ENCODE measurements at regions not wholly inside any gene's neighbourhood (a gene's known extent, or its start where the extent isn't known, plus 50 kb on each side); places are given as distances from the start of the nearest gene placed in this dataset.

- Histone ChIP-seq H3K27ac (ENCODE audit: low read depth, low read length, poor library complexity, severe bottlenecking) (no peak overlapping the region), H3K36me3 (ENCODE audit: insufficient read depth, low read length, poor library complexity, severe bottlenecking) (no peaks in the 10 kb centered on the region), H3K4me3 (ENCODE audit: low read depth, low read length, poor library complexity, severe bottlenecking) (no peak overlapping the region), H3K9me3 (ENCODE audit: low read depth, low read length, poor library complexity, severe bottlenecking) (no peaks in the 10 kb centered on the region), H3K4me1 (ENCODE audit: insufficient read depth, low read length, poor library complexity, severe bottlenecking) (no peaks in the 10 kb centered on the region), H3K27me3 (replicated peaks; ENCODE audit: insufficient read depth, low read depth, low read length, poor library complexity) (no peaks in the 10 kb centered on the region)
- TF ChIP-seq EZH2 (IDR thresholded peaks at IDR 0.05; ENCODE audit: borderline replicate concordance, low read depth, low read length, poor library complexity, severe bottlenecking) (no peak), CTCF (conservative IDR thresholded peaks at IDR 0.05; ENCODE audit: low read depth, low read length) (no peak)
- BruUV-seq (replicated peaks): no TSS peak
- intact Hi-C loops (cut with micrococcal nuclease; ENCODE audit: unreplicated experiment): no loop called here
- ChIA-PET CTCF (no interaction called here), POLR2A (ENCODE audit: low non-redundant PET) (no interaction called here)
- no peak for DNase-seq (ENCODE audit: low spot score)
Measured at GRCh38 chr16:9300252-9300651, 208.8 kb downstream of the HAPSTR1 start.

DNA sequence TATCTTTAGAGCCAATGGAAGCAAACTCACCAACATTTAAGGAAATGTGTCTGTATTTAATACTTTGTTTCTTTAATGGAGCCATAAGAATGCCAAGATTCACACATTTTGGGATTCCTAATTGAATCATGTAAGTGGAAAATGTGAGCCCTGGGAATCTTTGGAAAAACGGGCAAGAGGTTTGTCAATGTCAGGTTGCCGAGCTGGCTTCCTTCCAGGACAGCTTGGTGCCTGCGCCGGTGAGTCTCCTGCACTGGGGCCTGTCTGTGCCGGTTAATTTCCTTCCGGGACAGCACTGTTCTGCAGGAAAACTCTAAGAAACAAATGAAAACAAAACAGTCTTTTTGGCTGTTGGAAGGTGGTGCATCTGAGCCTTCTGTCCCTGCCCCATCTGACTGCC, 210.6 kb downstream of the HAPSTR1 start:
- Histone ChIP-seq H3K36me3 (ENCODE audit: insufficient read depth, low read length, poor library complexity, severe bottlenecking) (no peaks in the 10 kb centered on the region), H3K4me3 (ENCODE audit: low read depth, low read length, poor library complexity, severe bottlenecking) (no peak overlapping the region), H3K27ac (ENCODE audit: low read depth, low read length, poor library complexity, severe bottlenecking) (no peak overlapping the region), H3K9me3 (ENCODE audit: low read depth, low read length, poor library complexity, severe bottlenecking) (no peaks in the 10 kb centered on the region), H3K4me1 (ENCODE audit: insufficient read depth, low read length, poor library complexity, severe bottlenecking) (no peaks in the 10 kb centered on the region), H3K27me3 (replicated peaks; ENCODE audit: insufficient read depth, low read depth, low read length, poor library complexity) (no peaks in the 10 kb centered on the region)
- CTCF ChIA-PET: no interaction called here
- POLR2A ChIA-PET (ENCODE audit: low non-redundant PET): no interaction called here
- TF ChIP-seq CTCF (conservative IDR thresholded peaks at IDR 0.05; ENCODE audit: low read depth, low read length) (no peak), EZH2 (IDR thresholded peaks at IDR 0.05; ENCODE audit: borderline replicate concordance, low read depth, low read length, poor library complexity, severe bottlenecking) (no peak)
- BruUV-seq (replicated peaks): no TSS peak
- DNase-seq (ENCODE audit: low spot score): no peak
- intact Hi-C loops (cut with micrococcal nuclease; ENCODE audit: unreplicated experiment): no loop called here

GRCh38 chr16:9306753-9307152, 215.3 kb downstream of the HAPSTR1 start:
- H3K27me3 ChIP-seq (replicated peaks; ENCODE audit: insufficient read depth, low read depth, low read length, poor library complexity): peaks cover 3% of the 10 kb centered on the region
- ChIA-PET CTCF (no interaction called here), POLR2A (ENCODE audit: low non-redundant PET) (interaction anchor here (0.6 kb wide), 1 partner anchor 532 kb away, joined by 7 read pairs; no protein-coding TSS in a partner anchor)
- no peaks in the 10 kb centered on the region for H3K36me3 ChIP-seq (ENCODE audit: insufficient read depth, low read length, poor library complexity, severe bottlenecking)
- H3K4me1 ChIP-seq (ENCODE audit: insufficient read depth, low read length, poor library complexity, severe bottlenecking): no peaks in the 10 kb centered on the region
- intact Hi-C loops (cut with micrococcal nuclease; ENCODE audit: unreplicated experiment): no loop called here
- no peaks in the 10 kb centered on the region for H3K9me3 ChIP-seq (ENCODE audit: low read depth, low read length, poor library complexity, severe bottlenecking)
- no TSS peak for BruUV-seq (replicated peaks)
- TF ChIP-seq CTCF (conservative IDR thresholded peaks at IDR 0.05; ENCODE audit: low read depth, low read length): no peak
- no peak for TF ChIP-seq EZH2 (IDR thresholded peaks at IDR 0.05; ENCODE audit: borderline replicate concordance, low read depth, low read length, poor library complexity, severe bottlenecking)
- no peak for DNase-seq (ENCODE audit: low spot score)
- no peak overlapping the region for H3K4me3 ChIP-seq (ENCODE audit: low read depth, low read length, poor library complexity, severe bottlenecking)
- no peak overlapping the region for H3K27ac ChIP-seq (ENCODE audit: low read depth, low read length, poor library complexity, severe bottlenecking)
